H1 (cell line): ENCODE measurements at regions not wholly inside any gene's neighbourhood (a gene's known extent, or its start where the extent isn't known, plus 50 kb on each side); places are given as distances from the start of the nearest gene placed in this dataset.

ENCODE experiments used
- CTCF ChIA-PET: fragments of 300-600 bp; sonication (Branson Sonifier 250); formaldehyde crosslinking; loops from one replicate; lab custom pipeline; 2021; ENCODE audit not compliant: partially characterized antibody; lab: Charles Lee
- POLR2A ChIA-PET: fragments of 300-600 bp; sonication (Branson Sonifier 250); formaldehyde crosslinking; loops from one replicate; lab custom pipeline; 2021; ENCODE audit warnings: inconsistent platforms; ENCODE audit not compliant: partially characterized antibody; lab: Charles Lee
- DNase-seq, 2 experiments: peaks; one replicate each; pipeline versions ENCODE4 v3.0.0 to v3.0.0-alpha.2; 2010 to 2022; ENCODE audit warnings: low spot score in 2 of 2, low read depth in 1 of 2, mixed read lengths in 1 of 2
- FAIRE-seq: peaks from 2 replicates; lab custom pipeline; 2011; peaks lifted over from hg19 to GRCh38; lab: Jason Lieb, UNC
- H2AFZ ChIP-seq: 2 replicates; pipeline ENCODE4 v1.8.1; 2012; ENCODE audit warnings: low read length, inconsistent platforms
- H2AK5ac ChIP-seq: 2 replicates; pipeline ENCODE4 v1.6.1; 2013; ENCODE audit warnings: low read depth, low read length
- H2BK120ac ChIP-seq: replicated peaks from 2 replicates; pipeline ENCODE3; 2013; ENCODE audit warnings: low read depth, low read length, inconsistent platforms
- H2BK12ac ChIP-seq: 2 replicates; pipeline ENCODE4 v1.6.1; 2013; ENCODE audit warnings: low read depth, low read length
- H2BK15ac ChIP-seq: 2 replicates; pipeline ENCODE4 v1.6.1; 2013; ENCODE audit warnings: low read length
- H2BK20ac ChIP-seq: 2 replicates; pipeline ENCODE4 v1.6.1; 2013; ENCODE audit warnings: low read length
- H2BK5ac ChIP-seq: 2 replicates; pipeline ENCODE4 v1.6.1; 2013; ENCODE audit warnings: low read depth, low read length
- H3K14ac ChIP-seq: 2 replicates; pipeline ENCODE4 v1.6.1; 2013; ENCODE audit warnings: inconsistent platforms; ENCODE audit not compliant: insufficient read length
- H3K18ac ChIP-seq: 2 replicates; pipeline ENCODE4 v1.6.1; 2013; ENCODE audit warnings: low read length; ENCODE audit errors: extremely low read depth
- H3K23ac ChIP-seq: 2 replicates; pipeline ENCODE4 v1.6.1; 2013; ENCODE audit warnings: inconsistent platforms; ENCODE audit not compliant: insufficient read length
- H3K23me2 ChIP-seq: 2 replicates; pipeline ENCODE4 v1.6.1; 2013; ENCODE audit warnings: low read depth, low read length
- H3K27ac ChIP-seq: 2 replicates; pipeline ENCODE4 v1.6.1; 2011; ENCODE audit warnings: low read depth, low read length, inconsistent platforms
- H3K27me3 ChIP-seq, 4 experiments: replicated peaks in 1 of 4; 1 replicate in 1 of 4; 2 replicates in 3 of 4; pipeline versions ENCODE4 v1.6.1 to v1.8.1; 2011 to 2013; ENCODE audit warnings: low read length in 3 of 4, mild to moderate bottlenecking in 3 of 4, inconsistent platforms in 2 of 4, mixed read lengths in 2 of 4, moderate library complexity in 1 of 4; ENCODE audit not compliant: control insufficient read depth in 3 of 4, insufficient read depth in 3 of 4; ENCODE audit errors: extremely low read depth in 1 of 4
- H3K36me3 ChIP-seq, 4 experiments: 2 replicates each; pipeline versions ENCODE4 v1.6.1 to v1.8.1; 2011 to 2013; ENCODE audit warnings: mild to moderate bottlenecking in 4 of 4, low read length in 3 of 4, moderate library complexity in 2 of 4, control low read depth in 1 of 4, inconsistent platforms in 1 of 4; ENCODE audit not compliant: insufficient read depth in 4 of 4, control insufficient read depth in 2 of 4
- H3K4ac ChIP-seq: replicated peaks from 2 replicates; pipeline ENCODE3; 2013; ENCODE audit warnings: low read length, low read depth, mixed read lengths, inconsistent platforms; ENCODE audit not compliant: insufficient read length
- H3K4me1 ChIP-seq, 4 experiments: replicated peaks in 1 of 4; 1 replicate in 1 of 4; 2 replicates in 3 of 4; pipeline versions ENCODE4 v1.6.1 to v1.8.1; 2011 to 2013; ENCODE audit warnings: low read length in 3 of 4, inconsistent platforms in 2 of 4, mixed read lengths in 1 of 4; ENCODE audit not compliant: insufficient read depth in 4 of 4, control insufficient read depth in 3 of 4
- H3K4me2 ChIP-seq, 2 experiments: 2 replicates each; pipeline versions ENCODE4 v1.6.1 to v1.8.1; 2011 to 2013; ENCODE audit warnings: low read depth in 2 of 2, low read length in 2 of 2, control low read depth in 1 of 2, inconsistent platforms in 1 of 2, mild to moderate bottlenecking in 1 of 2; ENCODE audit not compliant: insufficient read depth in 1 of 2
- H3K4me3 ChIP-seq, 4 experiments: fragments of 200-600, 300-600 bp in 1 of 4; sonication (generic), shearing (Covaris generic), sonication (Bioruptor Twin) in 1 of 4; 2 replicates each; pipeline versions ENCODE4 v1.5.1 to v1.8.1; 2011 to 2016; ENCODE audit warnings: low read length in 4 of 4, low read depth in 3 of 4, control low read depth in 2 of 4, inconsistent platforms in 2 of 4, mild to moderate bottlenecking in 2 of 4, mixed read lengths in 1 of 4, moderate library complexity in 1 of 4; ENCODE audit not compliant: insufficient read depth in 2 of 4; ENCODE audit errors: extremely low read depth in 1 of 4
- H3K56ac ChIP-seq: replicated peaks from 2 replicates; pipeline ENCODE3; 2013; ENCODE audit warnings: low read depth, mild to moderate bottlenecking, mixed read lengths, low read length, inconsistent platforms; ENCODE audit not compliant: insufficient read length
- H3K79me1 ChIP-seq: 2 replicates; pipeline ENCODE4 v1.6.1; 2013; ENCODE audit warnings: low read depth, low read length, control low read depth
- H3K79me2 ChIP-seq, 2 experiments: 2 replicates each; pipeline versions ENCODE4 v1.6.1 to v1.8.1; 2012 to 2013; ENCODE audit warnings: low read length in 2 of 2, mild to moderate bottlenecking in 2 of 2, inconsistent platforms in 1 of 2; ENCODE audit not compliant: insufficient read depth in 2 of 2, control insufficient read depth in 1 of 2
- H3K9ac ChIP-seq, 4 experiments: replicated peaks in 1 of 4; 1 replicate in 1 of 4; 2 replicates in 3 of 4; pipeline versions ENCODE4 v1.6.1 to v1.8.1; 2011 to 2013; ENCODE audit warnings: low read depth in 3 of 4, low read length in 3 of 4, control low read depth in 2 of 4, mild to moderate bottlenecking in 2 of 4, moderate library complexity in 2 of 4, inconsistent platforms in 1 of 4; ENCODE audit errors: extremely low read depth in 1 of 4
- H3K9me3 ChIP-seq, 2 experiments: 2 replicates each; pipeline versions ENCODE4 v1.6.1 to v1.8.1; 2012 to 2013; ENCODE audit warnings: mild to moderate bottlenecking in 2 of 2, moderate library complexity in 2 of 2, control low read depth in 1 of 2, inconsistent platforms in 1 of 2, low read depth in 1 of 2, low read length in 1 of 2, mixed read lengths in 1 of 2; ENCODE audit not compliant: insufficient read depth in 2 of 2
- H4K20me1 ChIP-seq, 2 experiments: replicated peaks in 1 of 2; 2 replicates each; pipeline versions ENCODE3 to v1.8.1; 2011 to 2013; ENCODE audit warnings: inconsistent platforms in 2 of 2, low read length in 2 of 2, mild to moderate bottlenecking in 1 of 2; ENCODE audit not compliant: insufficient read depth in 2 of 2, control insufficient read depth in 1 of 2
- H4K5ac ChIP-seq: 2 replicates; pipeline ENCODE4 v1.6.1; 2013; ENCODE audit warnings: low read length, low read depth, mixed read lengths, inconsistent platforms; ENCODE audit not compliant: insufficient read length
- H4K8ac ChIP-seq: 2 replicates; pipeline ENCODE4 v1.8.0; 2013; ENCODE audit warnings: mild to moderate bottlenecking, moderate library complexity, low read length, inconsistent platforms; ENCODE audit not compliant: insufficient read depth; ENCODE audit errors: extremely low read depth
- H4K91ac ChIP-seq: replicated peaks from 2 replicates; pipeline ENCODE3; 2013; ENCODE audit warnings: low read length, mixed read lengths, inconsistent platforms; ENCODE audit not compliant: insufficient read length
- BACH1 ChIP-seq: IDR thresholded peaks from 2 replicates; pipeline ENCODE4 v1.6.1; 2012; ENCODE audit warnings: low read length, improper control_type of control experiment
- KDM5A ChIP-seq: fragments of 200-600 bp; IDR thresholded peaks from 2 replicates; pipeline ENCODE4 v1.7.1; 2012; ENCODE audit warnings: mild to moderate bottlenecking, low read length, inconsistent platforms, mixed read lengths
- WGBS, 2 experiments: shearing (Covaris generic) in 1 of 2; methylation state at CpG; one replicate each; pipeline versions ENCODE4 v1.1.6 to v1.1.7; 2013 to 2015; ENCODE audit warnings: low lambda C conversion rate in 2 of 2, mixed read lengths in 2 of 2, inconsistent platforms in 1 of 2, low coverage in 1 of 2, missing lambda C conversion rate in 1 of 2; ENCODE audit not compliant: insufficient replicate concordance in 2 of 2, insufficient coverage in 1 of 2, insufficient read length in 1 of 2; ENCODE audit errors: extremely low coverage in 1 of 2, missing lambda C conversion rate in 1 of 2; 5-methylcytosine and 5-hydroxymethylcytosine counted together

GRCh38 chr22:49503321-49503720 is 324.4 kb downstream of the BRD1 start:
- no peak overlapping the region for H4K8ac ChIP-seq
- peaks cover 13% of the 10 kb centered on the region; the same call in 1 of the 2 replicates for H3K23me2 ChIP-seq
- no peak overlapping the region for H3K56ac ChIP-seq
- no peaks in the 10 kb centered on the region for H3K36me3 ChIP-seq
- H3K4me1 ChIP-seq = no peaks in the 10 kb centered on the region
- no peaks in the 10 kb centered on the region for H3K79me2 ChIP-seq
- H3K23ac ChIP-seq = no peak overlapping the region
- H3K4me3 ChIP-seq = no peak overlapping the region
- H3K9me3 ChIP-seq = peaks cover 0 to 3% of the 10 kb centered on the region in 2 experiments; a peak in 1 of 4 replicates
- no peaks in the 10 kb centered on the region for H3K79me1 ChIP-seq
- no peak overlapping the region for H2BK12ac ChIP-seq
- H3K27me3 ChIP-seq = no peaks in the 10 kb centered on the region
- POLR2A ChIA-PET = no interaction called here
- FAIRE-seq = no peak
- H2AK5ac ChIP-seq = no peak overlapping the region
- H2BK15ac ChIP-seq = no peak overlapping the region
- H2BK20ac ChIP-seq = no peak overlapping the region
- no peak overlapping the region for H4K91ac ChIP-seq
- H2BK120ac ChIP-seq = no peak overlapping the region
- H3K18ac ChIP-seq = no peak overlapping the region
- peaks cover 0 to 7% of the 10 kb centered on the region in 2 experiments for H4K20me1 ChIP-seq
- TF ChIP-seq BACH1 (no peak), KDM5A (no peak)
- TF ChIP-seq, all 59 proteins: peak for 0
- WGBS, 2 experiments = 95% methylated on average over 1 of the region's 1 CpG; no CpG with 5 or more reads in 1 of the 2 experiments
- H3K4ac ChIP-seq = no peak overlapping the region
- H3K9ac ChIP-seq = no peak overlapping the region
- H3K14ac ChIP-seq = no peak overlapping the region
- H4K5ac ChIP-seq = no peak overlapping the region
- no peak overlapping the region for H3K4me2 ChIP-seq
- no peak overlapping the region for H2BK5ac ChIP-seq
- H3K27ac ChIP-seq = no peak overlapping the region
- H2AFZ ChIP-seq = no peak overlapping the region
- no peak for DNase-seq
- CTCF ChIA-PET = interaction anchor here (1.3 kb wide), 1 partner anchor 45 kb away, joined by 5 read pairs; no protein-coding TSS in a partner anchor
